ENCODE measurements at regions not wholly inside any gene's neighbourhood (a gene's known extent, or its start where the extent isn't known, plus 50 kb on each side); places are given as distances from the start of the nearest gene placed in this dataset.

DNA sequence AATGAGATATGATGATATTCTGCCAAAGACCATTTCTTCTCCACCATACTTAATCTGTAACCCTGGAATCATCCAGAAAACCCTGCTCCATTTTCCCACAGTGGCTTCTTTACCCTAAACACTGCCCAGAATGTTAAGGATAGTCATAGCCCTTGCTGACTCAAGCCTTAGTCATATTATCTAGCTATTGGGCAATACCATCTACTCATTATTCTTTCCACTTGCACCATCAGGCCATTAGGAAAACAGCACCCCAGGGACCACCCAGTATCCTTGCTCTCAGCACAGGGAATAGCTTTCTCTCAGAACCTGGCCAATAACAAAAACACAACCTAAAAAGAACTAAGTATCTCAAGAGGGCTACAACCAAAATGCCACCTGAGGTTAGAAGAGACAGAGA, 445.7 kb upstream of the SLC14A2 start:
- TF ChIP-seq POLR2A (IDR thresholded peaks at IDR 0.05; ENCODE audit: insufficient read depth in 1 of 2, low read depth in 2 of 2, low read length in 2 of 2) (no peak), EZH2 (conservative IDR thresholded peaks at IDR 0.05; ENCODE audit: low read depth, low read length) (no peak), FOSL1 (CRISPR knock-in tag; IDR thresholded peaks at IDR 0.05; ENCODE audit: borderline replicate concordance) (no peak), ZNF350 (CRISPR knock-in tag; IDR thresholded peaks at IDR 0.05; ENCODE audit: borderline replicate concordance, low read depth) (no peak), ELF3 (CRISPR knock-in tag; IDR thresholded peaks at IDR 0.05) (no peak), ZNF33A (CRISPR knock-in tag; IDR thresholded peaks at IDR 0.05; ENCODE audit: borderline replicate concordance) (no peak)
- TF ChIP-seq, protein P1, sequence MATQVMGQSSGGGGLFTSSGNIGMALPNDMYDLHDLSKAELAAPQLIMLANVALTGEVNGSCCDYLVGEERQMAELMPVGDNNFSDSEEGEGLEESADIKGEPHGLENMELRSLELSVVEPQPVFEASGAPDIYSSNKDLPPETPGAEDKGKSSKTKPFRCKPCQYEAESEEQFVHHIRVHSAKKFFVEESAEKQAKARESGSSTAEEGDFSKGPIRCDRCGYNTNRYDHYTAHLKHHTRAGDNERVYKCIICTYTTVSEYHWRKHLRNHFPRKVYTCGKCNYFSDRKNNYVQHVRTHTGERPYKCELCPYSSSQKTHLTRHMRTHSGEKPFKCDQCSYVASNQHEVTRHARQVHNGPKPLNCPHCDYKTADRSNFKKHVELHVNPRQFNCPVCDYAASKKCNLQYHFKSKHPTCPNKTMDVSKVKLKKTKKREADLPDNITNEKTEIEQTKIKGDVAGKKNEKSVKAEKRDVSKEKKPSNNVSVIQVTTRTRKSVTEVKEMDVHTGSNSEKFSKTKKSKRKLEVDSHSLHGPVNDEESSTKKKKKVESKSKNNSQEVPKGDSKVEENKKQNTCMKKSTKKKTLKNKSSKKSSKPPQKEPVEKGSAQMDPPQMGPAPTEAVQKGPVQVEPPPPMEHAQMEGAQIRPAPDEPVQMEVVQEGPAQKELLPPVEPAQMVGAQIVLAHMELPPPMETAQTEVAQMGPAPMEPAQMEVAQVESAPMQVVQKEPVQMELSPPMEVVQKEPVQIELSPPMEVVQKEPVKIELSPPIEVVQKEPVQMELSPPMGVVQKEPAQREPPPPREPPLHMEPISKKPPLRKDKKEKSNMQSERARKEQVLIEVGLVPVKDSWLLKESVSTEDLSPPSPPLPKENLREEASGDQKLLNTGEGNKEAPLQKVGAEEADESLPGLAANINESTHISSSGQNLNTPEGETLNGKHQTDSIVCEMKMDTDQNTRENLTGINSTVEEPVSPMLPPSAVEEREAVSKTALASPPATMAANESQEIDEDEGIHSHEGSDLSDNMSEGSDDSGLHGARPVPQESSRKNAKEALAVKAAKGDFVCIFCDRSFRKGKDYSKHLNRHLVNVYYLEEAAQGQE (IDR thresholded peaks at IDR 0.05; ENCODE audit: borderline replicate concordance in 1 of 2, low read depth in 1 of 2, low read length in 2 of 2): no peak
- TF ChIP-seq, protein P2, sequence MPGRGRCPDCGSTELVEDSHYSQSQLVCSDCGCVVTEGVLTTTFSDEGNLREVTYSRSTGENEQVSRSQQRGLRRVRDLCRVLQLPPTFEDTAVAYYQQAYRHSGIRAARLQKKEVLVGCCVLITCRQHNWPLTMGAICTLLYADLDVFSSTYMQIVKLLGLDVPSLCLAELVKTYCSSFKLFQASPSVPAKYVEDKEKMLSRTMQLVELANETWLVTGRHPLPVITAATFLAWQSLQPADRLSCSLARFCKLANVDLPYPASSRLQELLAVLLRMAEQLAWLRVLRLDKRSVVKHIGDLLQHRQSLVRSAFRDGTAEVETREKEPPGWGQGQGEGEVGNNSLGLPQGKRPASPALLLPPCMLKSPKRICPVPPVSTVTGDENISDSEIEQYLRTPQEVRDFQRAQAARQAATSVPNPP (CRISPR knock-in tag; IDR thresholded peaks at IDR 0.05): no peak
- TF ChIP-seq, protein P3, sequence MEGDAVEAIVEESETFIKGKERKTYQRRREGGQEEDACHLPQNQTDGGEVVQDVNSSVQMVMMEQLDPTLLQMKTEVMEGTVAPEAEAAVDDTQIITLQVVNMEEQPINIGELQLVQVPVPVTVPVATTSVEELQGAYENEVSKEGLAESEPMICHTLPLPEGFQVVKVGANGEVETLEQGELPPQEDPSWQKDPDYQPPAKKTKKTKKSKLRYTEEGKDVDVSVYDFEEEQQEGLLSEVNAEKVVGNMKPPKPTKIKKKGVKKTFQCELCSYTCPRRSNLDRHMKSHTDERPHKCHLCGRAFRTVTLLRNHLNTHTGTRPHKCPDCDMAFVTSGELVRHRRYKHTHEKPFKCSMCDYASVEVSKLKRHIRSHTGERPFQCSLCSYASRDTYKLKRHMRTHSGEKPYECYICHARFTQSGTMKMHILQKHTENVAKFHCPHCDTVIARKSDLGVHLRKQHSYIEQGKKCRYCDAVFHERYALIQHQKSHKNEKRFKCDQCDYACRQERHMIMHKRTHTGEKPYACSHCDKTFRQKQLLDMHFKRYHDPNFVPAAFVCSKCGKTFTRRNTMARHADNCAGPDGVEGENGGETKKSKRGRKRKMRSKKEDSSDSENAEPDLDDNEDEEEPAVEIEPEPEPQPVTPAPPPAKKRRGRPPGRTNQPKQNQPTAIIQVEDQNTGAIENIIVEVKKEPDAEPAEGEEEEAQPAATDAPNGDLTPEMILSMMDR (CRISPR knock-in tag; IDR thresholded peaks at IDR 0.05): no peak
